HG03103 (cell line): ENCODE measurements at regions not wholly inside any gene's neighbourhood (a gene's known extent, or its start where the extent isn't known, plus 50 kb on each side); places are given as distances from the start of the nearest gene placed in this dataset.
"Not testable (repeated sequence)": the region's sequence is repeated elsewhere in the genome, so short reads cannot be mapped to it uniquely, and the experiment has no call there.

ENCODE experiments used
- ATAC-seq: cut with Tn5 transposase; IDR thresholded peaks from one replicate; pipeline ENCODE4 v1.9.1; 2021; ENCODE audit warnings: low read depth; ENCODE audit not compliant: unreplicated experiment

DNA sequence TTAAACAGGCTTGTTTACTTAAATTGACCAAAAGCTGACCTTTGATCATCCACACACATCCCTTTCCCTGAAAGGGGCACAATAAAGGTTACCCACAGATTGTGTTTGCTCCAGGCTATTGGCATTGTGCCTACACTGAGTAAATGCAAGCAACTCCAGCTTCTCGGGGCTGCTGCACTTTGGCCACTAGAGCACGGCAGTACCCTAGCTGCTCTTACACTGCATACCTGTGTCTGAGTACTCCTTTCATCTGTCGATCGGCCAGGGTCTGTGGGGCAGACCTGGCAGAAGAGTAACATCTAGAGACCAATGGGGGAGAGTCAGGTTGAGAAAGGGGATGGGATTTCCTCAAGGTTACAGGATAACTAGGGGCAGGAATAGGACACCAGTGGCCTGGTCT is 281.9 kb upstream of the NMUR2 start:
- ATAC-seq = no peak

- ATAC-seq = no peak
Measured at GRCh38 chr5:152688561-152689249, 283.6 kb upstream of the NMUR2 start.

GRCh38 chr5:152689250-152689711 is 284.2 kb upstream of the NMUR2 start:
- ATAC-seq = no peak

DNA sequence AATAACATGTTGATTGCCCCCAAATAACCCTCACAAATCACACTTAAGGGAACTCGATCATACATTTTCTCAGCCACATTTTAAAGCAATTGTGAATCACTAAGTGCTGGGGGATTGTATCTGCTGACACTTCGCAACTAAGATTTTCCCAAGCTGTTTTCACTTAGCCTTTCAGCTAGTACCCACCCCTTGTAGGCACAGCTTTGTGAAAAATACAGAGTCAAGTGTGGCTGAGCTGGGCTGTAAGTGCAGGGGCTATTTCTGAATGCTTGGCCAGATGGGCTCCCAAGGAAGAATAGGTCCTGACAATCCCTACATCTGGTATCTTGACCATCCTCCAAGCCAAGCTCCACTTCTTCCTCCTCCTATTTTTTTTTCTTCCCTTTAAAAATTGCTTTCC is 289.2 kb upstream of the NMUR2 start:
- no peak for ATAC-seq

GRCh38 chr5:152701305-152701949 is 296.3 kb upstream of the NMUR2 start:
- no peak for ATAC-seq

GRCh38 chr5:152704286-152704685 is 299.2 kb upstream of the NMUR2 start:
- no peak for ATAC-seq

DNA sequence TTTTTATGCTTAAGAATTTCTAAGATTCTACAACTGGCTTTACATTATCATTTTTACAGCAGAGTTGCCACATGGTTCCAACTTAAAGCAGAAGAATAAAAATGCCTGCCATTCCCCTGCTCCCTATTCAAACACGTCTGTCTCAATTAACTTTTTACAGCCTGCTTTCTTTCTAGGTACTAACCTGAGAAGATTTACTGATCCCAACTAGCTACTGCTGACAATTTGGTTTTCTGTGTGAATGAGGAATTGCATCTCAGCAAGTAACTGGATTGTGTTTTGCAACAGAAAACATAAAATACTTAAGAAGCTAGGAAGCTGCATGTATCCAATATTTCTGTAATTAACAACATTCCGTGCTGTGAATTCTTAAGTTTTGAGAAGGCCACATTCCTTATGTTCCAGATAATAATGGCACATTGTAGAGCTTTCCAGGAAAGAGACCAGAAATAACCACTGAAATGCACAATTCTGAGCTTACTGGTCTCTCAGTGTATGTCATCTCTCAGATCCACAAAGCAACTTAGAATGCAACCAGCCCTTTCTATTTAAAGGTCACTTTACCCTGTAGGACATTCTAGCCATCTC is 306.8 kb upstream of the NMUR2 start:
- no peak for ATAC-seq

DNA sequence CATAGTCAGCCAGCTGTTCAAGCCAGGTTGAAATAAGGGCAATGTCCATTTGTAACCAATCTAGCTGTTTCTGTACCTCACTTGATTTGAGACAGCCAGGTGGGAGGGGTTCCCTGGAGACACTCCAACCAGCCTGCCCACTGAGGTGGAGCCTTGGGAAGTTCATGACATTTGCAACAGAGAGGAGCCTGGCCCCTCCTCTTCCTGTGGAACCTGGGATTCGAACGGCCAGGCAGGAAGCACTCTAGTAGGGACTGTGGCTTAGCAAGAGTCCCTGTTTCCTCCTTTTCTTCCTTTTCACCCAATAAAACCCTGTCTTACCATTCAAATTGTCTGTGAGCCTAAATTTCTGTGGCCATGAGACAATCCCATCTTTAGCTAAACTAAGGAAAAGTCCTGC is 312.3 kb upstream of the NMUR2 start:
- no peak for ATAC-seq

DNA sequence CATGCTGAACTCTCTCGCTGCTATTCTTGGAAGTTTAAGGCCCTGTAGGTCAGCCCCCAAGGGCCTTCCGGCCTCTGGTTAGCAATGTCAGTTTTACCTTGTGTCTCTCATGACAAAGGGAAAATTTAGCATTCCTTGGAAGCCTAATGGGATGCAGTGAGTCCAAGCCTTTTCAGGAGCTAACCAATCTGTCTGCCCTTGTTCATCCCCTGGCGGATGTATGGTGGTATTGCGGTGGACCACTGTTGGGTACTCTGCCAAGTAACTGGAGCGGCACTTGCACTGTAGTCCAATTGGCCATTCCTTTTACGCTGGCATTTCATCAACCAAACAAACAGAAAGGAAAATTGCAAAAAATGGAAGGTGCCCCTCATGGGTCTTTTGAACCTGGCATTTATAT is 318.4 kb upstream of the NMUR2 start:
- ATAC-seq = no peak

DNA sequence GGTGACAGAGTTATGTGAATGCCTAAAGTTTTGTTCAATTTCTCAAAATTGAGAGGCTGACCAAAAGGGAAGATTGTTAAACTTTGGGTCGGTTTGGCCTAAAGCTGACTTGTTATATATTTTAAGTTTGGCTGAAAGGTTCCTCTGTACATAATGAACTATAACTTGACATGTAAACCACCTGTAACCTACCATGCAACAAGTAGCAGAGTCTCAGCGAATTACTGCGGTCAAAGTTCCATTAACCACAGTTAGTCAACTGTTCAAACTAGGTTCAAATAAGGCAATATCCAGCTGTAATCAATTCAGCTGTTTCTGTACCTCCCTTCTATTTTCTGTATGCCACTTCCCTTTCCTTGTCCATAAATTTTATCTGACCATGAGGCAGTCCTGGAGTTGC is 325.1 kb upstream of the NMUR2 start:
- ATAC-seq = no peak

GRCh38 chr5:152736906-152737305 is 331.8 kb upstream of the NMUR2 start:
- no peak for ATAC-seq

DNA sequence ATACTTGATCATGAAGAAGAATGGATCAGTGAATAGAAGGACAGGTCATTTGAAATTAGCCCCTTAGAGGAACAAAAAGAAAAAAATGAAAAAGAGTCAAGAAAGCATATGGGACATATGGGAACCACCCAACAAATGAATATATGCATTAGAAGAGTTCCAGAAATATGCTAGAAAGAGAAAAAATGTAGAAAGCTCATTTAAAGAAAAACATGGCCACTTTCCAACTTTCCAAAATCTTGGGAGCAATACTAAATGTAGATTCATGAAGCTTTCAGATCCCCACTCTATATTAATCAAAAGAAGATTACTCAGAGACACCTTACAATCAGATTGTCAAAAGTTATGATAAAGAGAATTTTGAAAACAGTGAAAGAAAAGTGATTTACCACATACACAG is 334.8 kb upstream of the NMUR2 start:
- no peak for ATAC-seq

GRCh38 chr5:152741126-152741525 is 336.0 kb upstream of the NMUR2 start:
- not testable (repeated sequence) for ATAC-seq

- not testable (repeated sequence) for ATAC-seq
Measured at GRCh38 chr5:152787709-152788217, 382.7 kb upstream of the NMUR2 start.

GRCh38 chr5:152801886-152802285 is 396.8 kb upstream of the NMUR2 start:
- no peak for ATAC-seq

DNA sequence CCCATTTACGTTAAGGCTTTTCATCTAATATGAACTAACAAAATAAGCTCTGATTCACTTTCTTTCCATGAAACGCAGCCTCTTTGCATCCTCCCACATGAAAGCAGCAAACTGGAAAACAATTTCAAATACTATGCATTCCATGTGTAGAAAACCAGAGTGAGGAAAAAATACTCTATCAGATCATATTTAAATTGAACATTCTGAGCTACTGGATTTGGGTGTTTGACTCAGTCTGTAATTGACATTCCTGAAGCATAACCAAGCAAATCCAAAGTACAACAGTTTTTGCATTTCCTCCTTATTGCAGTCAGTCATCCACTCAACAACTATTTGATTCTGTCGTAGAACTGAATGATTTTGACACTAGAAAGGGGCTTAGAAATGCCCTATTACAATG is 399.1 kb upstream of the NMUR2 start:
- ATAC-seq = no peak

GRCh38 chr5:152811988-152812387 is 406.9 kb upstream of the NMUR2 start:
- no peak for ATAC-seq

GRCh38 chr5:152813526-152813925 is 408.4 kb upstream of the NMUR2 start:
- no peak for ATAC-seq

- no peak for ATAC-seq
Measured at GRCh38 chr5:152819891-152820290, 414.8 kb upstream of the NMUR2 start.

DNA sequence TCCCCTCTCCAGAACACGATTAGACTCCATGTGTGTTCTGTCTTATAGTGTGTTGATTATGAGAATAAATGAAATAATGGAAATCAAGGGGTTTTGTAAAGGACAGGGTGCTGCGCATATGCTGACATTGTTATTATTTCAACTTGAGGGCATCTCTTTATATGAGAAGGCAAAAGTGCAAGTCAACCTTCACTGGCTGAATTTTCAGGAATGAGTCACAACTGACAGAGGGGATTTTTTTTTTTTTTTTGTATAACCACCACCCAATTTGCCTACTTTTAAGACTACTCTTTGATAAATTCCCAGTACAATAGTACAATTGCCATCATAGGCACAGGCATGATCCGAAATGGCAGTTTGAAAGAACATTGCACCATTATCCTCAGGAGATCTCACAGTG is 419.2 kb upstream of the NMUR2 start:
- ATAC-seq = no peak

- no peak for ATAC-seq
Measured at GRCh38 chr5:152838241-152838786, 433.2 kb upstream of the NMUR2 start.
